ENCODE measurements at regions not wholly inside any gene's neighbourhood (a gene's known extent, or its start where the extent isn't known, plus 50 kb on each side); places are given as distances from the start of the nearest gene placed in this dataset.
A peak's percentile ranks its signal among the peaks of the same experiment; 100 is the strongest.

- no peaks in the 10 kb centered on the region for H3K27me3 ChIP-seq (ENCODE audit: insufficient read depth, low read depth, severe bottlenecking)
- H3K36me3 ChIP-seq: no peaks in the 10 kb centered on the region
- no peak overlapping the region for H3K27ac ChIP-seq
- peak; percentile 44 for DNase-seq
- no peak for TF ChIP-seq CTCF (IDR thresholded peaks at IDR 0.05; ENCODE audit: low read depth, low read length)
- no peak overlapping the region for H3K4me3 ChIP-seq (ENCODE audit: low read depth, low read length)
- H3K9me3 ChIP-seq (ENCODE audit: severe bottlenecking): no peaks in the 10 kb centered on the region
Observed at GRCh38 chr2:60320724-60321123, 232.7 kb downstream of the BCL11A start.

- Histone ChIP-seq H3K36me3 (no peaks in the 10 kb centered on the region), H3K9me3 (ENCODE audit: severe bottlenecking) (no peaks in the 10 kb centered on the region), H3K4me3 (ENCODE audit: low read depth, low read length) (no peak overlapping the region), H3K27ac (no peak overlapping the region), H3K27me3 (ENCODE audit: insufficient read depth, low read depth, severe bottlenecking) (no peaks in the 10 kb centered on the region)
- DNase-seq: no peak
- TF ChIP-seq CTCF (IDR thresholded peaks at IDR 0.05; ENCODE audit: low read depth, low read length): no peak
Observed at GRCh38 chr2:60319031-60319547, 234.4 kb downstream of the BCL11A start.

- H3K27ac ChIP-seq: no peak overlapping the region
- H3K4me3 ChIP-seq (ENCODE audit: low read depth, low read length): no peak overlapping the region
- no peaks in the 10 kb centered on the region for H3K36me3 ChIP-seq
- H3K9me3 ChIP-seq (ENCODE audit: severe bottlenecking): no peaks in the 10 kb centered on the region
- no peak for DNase-seq
- TF ChIP-seq CTCF (IDR thresholded peaks at IDR 0.05; ENCODE audit: low read depth, low read length): no peak
- no peaks in the 10 kb centered on the region for H3K27me3 ChIP-seq (ENCODE audit: insufficient read depth, low read depth, severe bottlenecking)
Observed at GRCh38 chr2:60318544-60318943, 234.9 kb downstream of the BCL11A start.

GRCh38 chr2:60317844-60318243 lies 235.6 kb downstream of the BCL11A start:
- no peak overlapping the region for H3K4me3 ChIP-seq (ENCODE audit: low read depth, low read length)
- no peaks in the 10 kb centered on the region for H3K36me3 ChIP-seq
- no peak overlapping the region for H3K27ac ChIP-seq
- H3K27me3 ChIP-seq (ENCODE audit: insufficient read depth, low read depth, severe bottlenecking): no peaks in the 10 kb centered on the region
- no peak for TF ChIP-seq CTCF (IDR thresholded peaks at IDR 0.05; ENCODE audit: low read depth, low read length)
- DNase-seq: no peak
- no peaks in the 10 kb centered on the region for H3K9me3 ChIP-seq (ENCODE audit: severe bottlenecking)

GRCh38 chr2:60317034-60317386 lies 236.4 kb downstream of the BCL11A start:
- Histone ChIP-seq H3K9me3 (ENCODE audit: severe bottlenecking) (no peaks in the 10 kb centered on the region), H3K27me3 (ENCODE audit: insufficient read depth, low read depth, severe bottlenecking) (no peaks in the 10 kb centered on the region), H3K4me3 (ENCODE audit: low read depth, low read length) (no peak overlapping the region), H3K27ac (no peak overlapping the region), H3K36me3 (no peaks in the 10 kb centered on the region)
- no peak for TF ChIP-seq CTCF (IDR thresholded peaks at IDR 0.05; ENCODE audit: low read depth, low read length)
- no peak for DNase-seq

- peak; percentile 45 for DNase-seq
- no peak for TF ChIP-seq CTCF (IDR thresholded peaks at IDR 0.05; ENCODE audit: low read depth, low read length)
- H3K27ac ChIP-seq: no peak overlapping the region
Observed at GRCh38 chr2:60316381-60317033, 236.9 kb downstream of the BCL11A start.

More at GRCh38 chr2:60316381-60317033, 236.9 kb downstream of the BCL11A start:
- no peak overlapping the region for H3K4me3 ChIP-seq (ENCODE audit: low read depth, low read length)
- H3K36me3 ChIP-seq: no peaks in the 10 kb centered on the region
- H3K9me3 ChIP-seq (ENCODE audit: severe bottlenecking): no peaks in the 10 kb centered on the region
- no peaks in the 10 kb centered on the region for H3K27me3 ChIP-seq (ENCODE audit: insufficient read depth, low read depth, severe bottlenecking)

All from WERI-Rb-1 (cell line).